ENCODE measurements at regions not wholly inside any gene's neighbourhood (a gene's known extent, or its start where the extent isn't known, plus 50 kb on each side); places are given as distances from the start of the nearest gene placed in this dataset.
"Not testable (repeated sequence)": the region's sequence is repeated elsewhere in the genome, so short reads cannot be mapped to it uniquely, and the experiment has no call there.

GRCh38 chr7:145464287-145464686, 628.4 kb upstream of the TPK1 start:
- Mint-ChIP-seq H3K4me1 (ENCODE audit: low read depth) (no peaks in the 10 kb centered on the region), H3K27me3 (no peaks in the 10 kb centered on the region), H3K9me3 (peaks cover 4% of the 10 kb centered on the region), H3K27ac (no peak overlapping the region), H3K4me3 (no peak overlapping the region), H3K36me3 (ENCODE audit: low read depth) (no peaks in the 10 kb centered on the region)
- no peak for DNase-seq

- Mint-ChIP-seq H3K27me3 (no peaks in the 10 kb centered on the region), H3K27ac (no peak overlapping the region), H3K4me1 (ENCODE audit: low read depth) (no peaks in the 10 kb centered on the region), H3K36me3 (ENCODE audit: low read depth) (no peaks in the 10 kb centered on the region), H3K9me3 (peaks cover 4% of the 10 kb centered on the region), H3K4me3 (no peak overlapping the region)
- no peak for DNase-seq
Observed at GRCh38 chr7:145462463-145462862, 626.6 kb upstream of the TPK1 start.

- no peak overlapping the region for H3K27ac Mint-ChIP-seq
- DNase-seq = no peak
- H3K27me3 Mint-ChIP-seq = no peaks in the 10 kb centered on the region
- H3K4me3 Mint-ChIP-seq = no peak overlapping the region
- H3K9me3 Mint-ChIP-seq = peaks cover 6% of the 10 kb centered on the region
- no peaks in the 10 kb centered on the region for H3K4me1 Mint-ChIP-seq (ENCODE audit: low read depth)
- no peaks in the 10 kb centered on the region for H3K36me3 Mint-ChIP-seq (ENCODE audit: low read depth)
Observed at GRCh38 chr7:145434811-145435210, 599.0 kb upstream of the TPK1 start.

- Mint-ChIP-seq H3K4me1 (ENCODE audit: low read depth) (no peaks in the 10 kb centered on the region), H3K27ac (no peak overlapping the region), H3K9me3 (peaks cover 6% of the 10 kb centered on the region), H3K4me3 (no peak overlapping the region), H3K27me3 (no peaks in the 10 kb centered on the region), H3K36me3 (ENCODE audit: low read depth) (no peaks in the 10 kb centered on the region)
- DNase-seq = no peak
Observed at GRCh38 chr7:145431834-145432233, 596.0 kb upstream of the TPK1 start.

- H3K9me3 Mint-ChIP-seq = peaks cover 11% of the 10 kb centered on the region
- not testable (repeated sequence) for H3K4me1 Mint-ChIP-seq (ENCODE audit: low read depth); H3K36me3 Mint-ChIP-seq (ENCODE audit: low read depth); DNase-seq; H3K27ac Mint-ChIP-seq; H3K4me3 Mint-ChIP-seq; H3K27me3 Mint-ChIP-seq
Observed at GRCh38 chr7:145418481-145418880, 582.6 kb upstream of the TPK1 start.

- Mint-ChIP-seq H3K36me3 (ENCODE audit: low read depth) (no peaks in the 10 kb centered on the region), H3K27ac (no peak overlapping the region), H3K9me3 (peaks cover 13% of the 10 kb centered on the region), H3K27me3 (no peaks in the 10 kb centered on the region), H3K4me1 (ENCODE audit: low read depth) (no peaks in the 10 kb centered on the region), H3K4me3 (no peak overlapping the region)
- DNase-seq = no peak
Observed at GRCh38 chr7:145411066-145411465, 575.2 kb upstream of the TPK1 start.

GRCh38 chr7:145398758-145399157, 562.9 kb upstream of the TPK1 start:
- Mint-ChIP-seq H3K27me3 (no peaks in the 10 kb centered on the region), H3K27ac (no peak overlapping the region), H3K9me3 (peaks cover 15% of the 10 kb centered on the region), H3K4me1 (ENCODE audit: low read depth) (no peaks in the 10 kb centered on the region), H3K36me3 (ENCODE audit: low read depth) (no peaks in the 10 kb centered on the region), H3K4me3 (no peak overlapping the region)
- DNase-seq = no peak

GRCh38 chr7:145394126-145394525, 558.3 kb upstream of the TPK1 start:
- no peak overlapping the region for H3K27ac Mint-ChIP-seq
- H3K4me1 Mint-ChIP-seq (ENCODE audit: low read depth) = no peaks in the 10 kb centered on the region
- H3K36me3 Mint-ChIP-seq (ENCODE audit: low read depth) = no peaks in the 10 kb centered on the region
- no peaks in the 10 kb centered on the region for H3K27me3 Mint-ChIP-seq
- H3K4me3 Mint-ChIP-seq = no peak overlapping the region
- peaks cover 7% of the 10 kb centered on the region for H3K9me3 Mint-ChIP-seq
- no peak for DNase-seq

GRCh38 chr7:145382762-145383161, 546.9 kb upstream of the TPK1 start:
- Mint-ChIP-seq H3K27ac (no peak overlapping the region), H3K36me3 (ENCODE audit: low read depth) (no peaks in the 10 kb centered on the region), H3K4me1 (ENCODE audit: low read depth) (no peaks in the 10 kb centered on the region), H3K9me3 (peaks cover 9% of the 10 kb centered on the region), H3K4me3 (no peak overlapping the region), H3K27me3 (no peaks in the 10 kb centered on the region)
- DNase-seq = no peak

- Mint-ChIP-seq H3K9me3 (peaks cover 2% of the 10 kb centered on the region), H3K4me3 (no peak overlapping the region), H3K4me1 (ENCODE audit: low read depth) (no peaks in the 10 kb centered on the region), H3K27me3 (no peaks in the 10 kb centered on the region), H3K36me3 (ENCODE audit: low read depth) (no peaks in the 10 kb centered on the region), H3K27ac (no peak overlapping the region)
- DNase-seq = no peak
Observed at GRCh38 chr7:145378197-145378596, 542.3 kb upstream of the TPK1 start.

GRCh38 chr7:145360511-145361100, 524.8 kb upstream of the TPK1 start:
- no peak overlapping the region for H3K27ac Mint-ChIP-seq
- H3K9me3 Mint-ChIP-seq = peaks cover 6% of the 10 kb centered on the region
- no peaks in the 10 kb centered on the region for H3K36me3 Mint-ChIP-seq (ENCODE audit: low read depth)
- H3K27me3 Mint-ChIP-seq = no peaks in the 10 kb centered on the region
- H3K4me3 Mint-ChIP-seq = no peak overlapping the region
- no peaks in the 10 kb centered on the region for H3K4me1 Mint-ChIP-seq (ENCODE audit: low read depth)
- DNase-seq = no peak

- Mint-ChIP-seq H3K4me3 (no peak overlapping the region), H3K4me1 (ENCODE audit: low read depth) (no peaks in the 10 kb centered on the region), H3K36me3 (ENCODE audit: low read depth) (no peaks in the 10 kb centered on the region), H3K27ac (no peak overlapping the region), H3K9me3 (peaks cover 12% of the 10 kb centered on the region), H3K27me3 (no peaks in the 10 kb centered on the region)
- DNase-seq = no peak
Observed at GRCh38 chr7:145350334-145350733, 514.5 kb upstream of the TPK1 start.

GRCh38 chr7:145349452-145349851, 513.6 kb upstream of the TPK1 start:
- not testable (repeated sequence) for H3K36me3 Mint-ChIP-seq (ENCODE audit: low read depth); H3K27me3 Mint-ChIP-seq; H3K4me1 Mint-ChIP-seq (ENCODE audit: low read depth); DNase-seq; H3K27ac Mint-ChIP-seq; H3K4me3 Mint-ChIP-seq
- peaks cover 14% of the 10 kb centered on the region for H3K9me3 Mint-ChIP-seq

GRCh38 chr7:145347271-145347670, 511.4 kb upstream of the TPK1 start:
- Mint-ChIP-seq H3K4me3 (no peak overlapping the region), H3K36me3 (ENCODE audit: low read depth) (no peaks in the 10 kb centered on the region), H3K9me3 (peaks cover 8% of the 10 kb centered on the region), H3K27ac (no peak overlapping the region), H3K4me1 (ENCODE audit: low read depth) (no peaks in the 10 kb centered on the region), H3K27me3 (no peaks in the 10 kb centered on the region)
- no peak for DNase-seq

- Mint-ChIP-seq H3K4me1 (ENCODE audit: low read depth) (no peaks in the 10 kb centered on the region), H3K4me3 (no peak overlapping the region), H3K27ac (no peak overlapping the region), H3K9me3 (no peaks in the 10 kb centered on the region), H3K36me3 (ENCODE audit: low read depth) (no peaks in the 10 kb centered on the region), H3K27me3 (no peaks in the 10 kb centered on the region)
- no peak for DNase-seq
Observed at GRCh38 chr7:145339319-145339718, 503.5 kb upstream of the TPK1 start.

- H3K27ac Mint-ChIP-seq = no peak overlapping the region
- H3K4me1 Mint-ChIP-seq (ENCODE audit: low read depth) = no peaks in the 10 kb centered on the region
- no peak for DNase-seq
- H3K36me3 Mint-ChIP-seq (ENCODE audit: low read depth) = no peaks in the 10 kb centered on the region
- H3K27me3 Mint-ChIP-seq = no peaks in the 10 kb centered on the region
- H3K9me3 Mint-ChIP-seq = peaks cover 2% of the 10 kb centered on the region
- no peak overlapping the region for H3K4me3 Mint-ChIP-seq
Observed at GRCh38 chr7:145331522-145331921, 495.7 kb upstream of the TPK1 start.

Data from activated T-cell treated with anti-CD3 and anti-CD28 coated beads, Interleukin-2, amount 50 U/mL, for 24 hours (primary cell).